HEK293T (cell line): ENCODE measurements at regions not wholly inside any gene's neighbourhood (a gene's known extent, or its start where the extent isn't known, plus 50 kb on each side); places are given as distances from the start of the nearest gene placed in this dataset.

Experiments used
- CTCF ChIA-PET: fragments of 350-600 bp; formaldehyde crosslinking; extraction: SDS; loops from one replicate; lab custom pipeline; 2021; ENCODE audit warnings: antibody characterized with exemption, inconsistent platforms; lab: Yijun Ruan, JAX
- POLR2A ChIA-PET: fragments of 350-600 bp; formaldehyde crosslinking; extraction: SDS; loops from one replicate; lab custom pipeline; 2020; ENCODE audit warnings: antibody characterized with exemption, inconsistent platforms; lab: Yijun Ruan, JAX
- DNase-seq: peaks from one replicate; pipeline ENCODE4 v3.0.0; 2012; ENCODE audit warnings: mixed read lengths; ENCODE audit errors: extremely low spot score
- ARNT ChIP-seq: fragments of 450-650 bp; IDR thresholded peaks from 2 replicates; pipeline ENCODE4 v1.6.1; 2017; ENCODE audit warnings: mild to moderate bottlenecking
- BHLHE40 ChIP-seq: fragments of 450-650 bp; IDR thresholded peaks from 2 replicates; pipeline ENCODE4 v1.6.1; 2016; ENCODE audit warnings: mild to moderate bottlenecking, moderate library complexity, borderline replicate concordance
- CTBP1 ChIP-seq: fragments of 450-650 bp; IDR thresholded peaks from 2 replicates; pipeline ENCODE4 v1.6.1; 2016; ENCODE audit warnings: borderline replicate concordance
- ELF4 ChIP-seq: fragments of 450-650 bp; IDR thresholded peaks from 2 replicates; pipeline ENCODE4 v1.6.1; 2017; ENCODE audit warnings: antibody characterized with exemption
- FOXA1 ChIP-seq: fragments of 450-650 bp; IDR thresholded peaks from 2 replicates; pipeline ENCODE4 v1.6.1; 2016; ENCODE audit warnings: mild to moderate bottlenecking
- FOXK2 ChIP-seq: fragments of 450-650 bp; IDR thresholded peaks from 2 replicates; pipeline ENCODE4 v1.6.1; 2016; ENCODE audit warnings: mild to moderate bottlenecking
- FOXM1 ChIP-seq: fragments of 450-650 bp; IDR thresholded peaks from 2 replicates; pipeline ENCODE4 v1.6.1; 2017; ENCODE audit warnings: mild to moderate bottlenecking, borderline replicate concordance
- HDGF ChIP-seq: fragments of 450-650 bp; IDR thresholded peaks from 2 replicates; pipeline ENCODE4 v1.6.1; 2017; ENCODE audit warnings: antibody characterized with exemption, borderline replicate concordance
- L3MBTL2 ChIP-seq: fragments of 450-650 bp; conservative IDR thresholded peaks from 2 replicates; pipeline ENCODE4 v1.6.1; 2016; ENCODE audit warnings: mild to moderate bottlenecking
- LEF1 ChIP-seq: fragments of 450-650 bp; IDR thresholded peaks from 2 replicates; pipeline ENCODE4 v1.6.1; 2017; ENCODE audit warnings: mild to moderate bottlenecking, borderline replicate concordance
- NFRKB ChIP-seq: fragments of 450-650 bp; IDR thresholded peaks from 2 replicates; pipeline ENCODE4 v1.6.1; 2016; ENCODE audit warnings: mild to moderate bottlenecking, moderate library complexity
- SP1 ChIP-seq: fragments of 450-650 bp; IDR thresholded peaks from 2 replicates; pipeline ENCODE4 v1.6.1; 2017
- SUZ12 ChIP-seq: fragments of 450-650 bp; IDR thresholded peaks from 2 replicates; pipeline ENCODE4 v1.6.1; 2016; ENCODE audit warnings: mild to moderate bottlenecking
- TARDBP ChIP-seq: fragments of 450-650 bp; IDR thresholded peaks from 2 replicates; pipeline ENCODE4 v1.6.1; 2016
- ZNF384 ChIP-seq: fragments of 450-650 bp; IDR thresholded peaks from 2 replicates; pipeline ENCODE4 v1.6.1; 2016
- TF ChIP-seq, protein P1 (sequence below): fragments of 450-650 bp; IDR thresholded peaks from 2 replicates; pipeline ENCODE4 v1.6.1; 2016

DNA sequence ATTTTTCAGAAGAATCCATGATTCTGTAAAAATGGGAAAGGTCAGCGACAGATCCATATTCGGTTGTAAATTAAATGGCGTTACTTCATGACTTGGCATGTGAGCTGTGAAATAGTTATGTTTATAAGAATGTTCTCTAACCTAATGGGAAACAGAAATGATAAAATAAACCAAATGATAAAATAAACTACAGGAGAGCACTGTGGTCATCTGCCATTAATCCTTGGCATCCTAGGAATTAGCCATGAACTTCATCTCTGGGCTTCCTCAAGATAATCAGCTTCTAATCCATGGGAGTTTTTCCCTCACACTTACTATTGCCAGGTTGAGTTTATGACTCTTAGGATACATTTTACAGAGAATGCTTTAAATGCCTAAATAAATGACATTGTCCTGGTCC is 94.6 kb upstream of the SLC30A5 start:
- POLR2A ChIA-PET: no interaction called here
- TF ChIP-seq NFRKB: no peak
- no peak for TF ChIP-seq HDGF
- TF ChIP-seq, protein P1, sequence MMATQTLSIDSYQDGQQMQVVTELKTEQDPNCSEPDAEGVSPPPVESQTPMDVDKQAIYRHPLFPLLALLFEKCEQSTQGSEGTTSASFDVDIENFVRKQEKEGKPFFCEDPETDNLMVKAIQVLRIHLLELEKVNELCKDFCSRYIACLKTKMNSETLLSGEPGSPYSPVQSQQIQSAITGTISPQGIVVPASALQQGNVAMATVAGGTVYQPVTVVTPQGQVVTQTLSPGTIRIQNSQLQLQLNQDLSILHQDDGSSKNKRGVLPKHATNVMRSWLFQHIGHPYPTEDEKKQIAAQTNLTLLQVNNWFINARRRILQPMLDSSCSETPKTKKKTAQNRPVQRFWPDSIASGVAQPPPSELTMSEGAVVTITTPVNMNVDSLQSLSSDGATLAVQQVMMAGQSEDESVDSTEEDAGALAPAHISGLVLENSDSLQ: no peak
- no peak for TF ChIP-seq ZNF384
- TF ChIP-seq SUZ12: no peak
- no peak for TF ChIP-seq L3MBTL2
- no peak for TF ChIP-seq SP1
- TF ChIP-seq LEF1: no peak
- TF ChIP-seq ARNT: no peak
- no peak for TF ChIP-seq FOXK2
- DNase-seq: no peak
- CTCF ChIA-PET: no interaction called here

DNA sequence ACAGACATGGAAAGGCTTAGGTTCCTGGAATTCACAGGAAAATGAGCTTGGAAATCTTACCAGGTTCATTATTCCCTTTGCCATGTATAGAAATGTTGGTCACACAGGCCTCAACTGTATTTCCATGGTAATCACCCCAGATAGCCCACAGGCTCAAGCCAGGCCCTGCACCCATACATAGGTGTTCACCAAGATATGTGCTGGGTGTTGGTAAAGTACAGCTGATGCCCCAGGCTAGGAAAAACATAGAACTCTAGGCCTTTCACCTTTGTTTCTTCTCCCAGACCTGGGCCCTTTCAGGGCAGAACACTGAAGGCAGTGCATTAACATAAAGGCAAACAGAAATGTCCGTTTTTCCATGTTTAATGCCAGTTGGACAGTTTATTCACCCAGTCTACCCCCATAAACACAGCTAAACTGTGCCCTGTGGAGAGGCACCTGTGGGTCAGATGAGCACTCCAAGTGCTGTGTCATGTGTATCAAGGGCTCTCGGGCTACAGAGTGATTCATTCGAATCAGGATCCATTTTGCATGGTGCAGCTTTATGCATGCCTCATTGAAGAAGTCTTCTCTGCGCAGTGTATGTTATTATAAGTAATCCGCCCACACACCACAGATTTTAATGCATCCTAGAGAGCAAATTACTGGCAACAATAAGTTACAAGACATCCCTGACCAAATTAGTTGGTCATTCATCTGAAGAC is 93.4 kb upstream of the SLC30A5 start:
- POLR2A ChIA-PET: interaction anchor here (1.2 kb wide), 1 partner anchor 93 kb away, joined by 4 read pairs; the partner anchor contains the start of gene SLC30A5

DNA sequence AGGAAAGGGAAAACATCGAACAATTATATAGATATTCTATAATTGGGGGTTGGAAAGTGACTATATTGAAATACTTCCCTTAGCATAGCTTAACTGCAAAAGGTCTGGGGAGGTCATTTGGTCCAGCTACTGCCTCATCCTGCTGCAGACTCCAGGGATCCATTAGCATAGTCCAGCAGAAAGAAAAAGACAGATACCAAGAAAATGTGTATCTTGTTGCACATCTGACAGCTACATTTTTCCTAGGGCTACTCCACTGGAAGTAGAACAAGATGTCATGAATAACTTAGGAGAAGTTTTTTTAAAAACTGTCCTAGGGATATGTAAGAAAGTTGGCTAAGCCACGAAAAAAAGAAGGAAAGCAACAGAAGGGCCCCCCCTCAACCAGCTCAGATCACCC is 92.9 kb upstream of the SLC30A5 start:
- no peak for DNase-seq
- TF ChIP-seq ARNT: no peak
- TF ChIP-seq LEF1: no peak
- TF ChIP-seq ELF4: no peak
- TF ChIP-seq TARDBP: no peak
- TF ChIP-seq SUZ12: no peak
- TF ChIP-seq L3MBTL2: no peak
- TF ChIP-seq, protein P1: no peak
- no peak for TF ChIP-seq CTBP1
- no peak for TF ChIP-seq SP1
- POLR2A ChIA-PET: interaction anchor here (1.2 kb wide), 1 partner anchor 93 kb away, joined by 4 read pairs; the partner anchor contains the start of gene SLC30A5
- CTCF ChIA-PET: no interaction called here

More for the DNA sequence above, 93.4 kb upstream of the SLC30A5 start:
- CTCF ChIA-PET: no interaction called here
- no peak for TF ChIP-seq BHLHE40
- no peak for TF ChIP-seq HDGF
- TF ChIP-seq, protein P1: no peak
- TF ChIP-seq NFRKB: no peak
- no peak for TF ChIP-seq L3MBTL2
- TF ChIP-seq FOXK2: no peak
- no peak for TF ChIP-seq TARDBP
- no peak for TF ChIP-seq LEF1
- no peak for TF ChIP-seq FOXA1
- TF ChIP-seq SP1: no peak
- no peak for TF ChIP-seq CTBP1
- TF ChIP-seq ZNF384: no peak
- no peak for TF ChIP-seq ELF4
- TF ChIP-seq ARNT: no peak
- TF ChIP-seq FOXM1: no peak
- no peak for TF ChIP-seq SUZ12
- no peak for DNase-seq

DNA sequence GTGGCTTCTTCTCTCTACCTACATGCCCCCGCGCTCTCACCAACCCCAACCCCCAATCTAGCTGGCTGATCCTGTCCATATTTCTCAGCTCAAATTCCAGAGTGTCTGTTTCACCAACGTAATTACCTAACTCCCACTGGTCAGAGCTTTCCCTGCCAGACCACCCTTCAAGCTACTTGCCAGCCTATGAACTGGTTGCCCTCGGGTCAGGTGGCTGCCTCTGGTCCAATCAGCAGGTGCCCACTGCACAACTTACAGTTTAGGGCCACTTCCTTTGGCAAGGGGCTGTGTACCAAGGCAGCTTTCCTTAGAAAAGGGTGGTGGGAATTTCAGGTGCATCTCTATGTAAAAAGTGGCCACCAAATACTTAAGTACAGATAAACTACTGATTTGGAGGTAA is 92.2 kb upstream of the SLC30A5 start:
- ChIA-PET POLR2A (interaction anchor here (1.2 kb wide), 1 partner anchor 92 kb away, joined by 4 read pairs; the partner anchor contains the start of gene SLC30A5), CTCF (no interaction called here)
- no peak for TF ChIP-seq HDGF
- no peak for TF ChIP-seq TARDBP
- TF ChIP-seq ZNF384: no peak
- no peak for TF ChIP-seq CTBP1
- peak; percentile 16 for DNase-seq

DNA sequence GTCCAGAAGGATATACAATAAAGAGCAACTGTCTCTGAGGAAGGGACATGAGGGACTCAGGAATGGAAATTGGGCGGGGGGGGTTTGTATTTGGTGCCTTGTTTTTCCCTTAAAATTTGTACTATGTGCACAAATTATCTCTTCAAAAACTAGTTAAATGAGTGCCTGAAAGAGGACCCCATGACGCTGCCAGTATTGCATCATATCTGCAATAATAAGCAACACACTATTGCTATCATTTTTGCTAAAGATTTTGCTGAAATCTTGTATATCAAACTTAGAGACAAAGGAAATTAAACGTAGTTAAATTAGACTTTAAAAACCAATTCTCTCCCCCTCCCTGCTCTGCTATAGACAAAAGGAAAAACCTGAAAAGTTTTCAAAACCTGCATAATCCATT is 89.7 kb upstream of the SLC30A5 start:
- DNase-seq: no peak
- TF ChIP-seq NFRKB (no peak), SUZ12 (no peak), LEF1 (no peak), FOXA1 (no peak), CTBP1 (no peak), FOXM1 (no peak), TARDBP (no peak), ZNF384 (no peak), HDGF (no peak), BHLHE40 (no peak), ELF4 (no peak), FOXK2 (no peak), L3MBTL2 (no peak), ARNT (no peak)
- TF ChIP-seq, protein P1: no peak
- ChIA-PET CTCF (no interaction called here), POLR2A (no interaction called here)

DNA sequence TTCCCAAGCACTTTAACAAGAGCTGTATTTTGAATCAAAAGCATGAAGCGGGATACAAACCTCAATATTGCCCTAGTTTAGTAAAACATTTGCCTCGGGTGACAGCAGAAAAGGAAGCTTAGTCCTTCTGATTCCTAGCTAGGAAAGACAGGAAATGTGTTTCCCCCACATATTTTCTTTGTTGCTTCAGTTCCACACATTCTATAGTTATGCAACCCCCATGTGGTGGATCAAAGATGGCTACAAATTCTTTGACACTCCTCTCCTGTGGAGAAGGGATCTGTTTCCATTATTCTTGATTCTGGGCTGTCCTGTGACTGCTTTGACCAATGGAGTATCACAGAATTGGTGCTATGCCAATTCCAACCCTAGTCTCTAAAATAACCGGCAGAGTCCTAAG is 89.1 kb upstream of the SLC30A5 start:
- POLR2A ChIA-PET: no interaction called here
- TF ChIP-seq NFRKB (no peak), TARDBP (no peak), SUZ12 (no peak), L3MBTL2 (no peak), FOXK2 (no peak), FOXA1 (no peak), HDGF (no peak), ARNT (no peak), BHLHE40 (no peak), SP1 (no peak), ELF4 (no peak), LEF1 (no peak), CTBP1 (no peak), FOXM1 (no peak), ZNF384 (no peak)
- TF ChIP-seq, protein P1: no peak
- CTCF ChIA-PET: no interaction called here

More for the DNA sequence above, 89.1 kb upstream of the SLC30A5 start:
- DNase-seq: no peak
